HUDEP-2 (cell line): ENCODE measurements at regions not wholly inside any gene's neighbourhood (a gene's known extent, or its start where the extent isn't known, plus 50 kb on each side); places are given as distances from the start of the nearest gene placed in this dataset.
A peak's percentile ranks its signal among the peaks of the same experiment; 100 is the strongest.
"Not testable (repeated sequence)": the region's sequence is repeated elsewhere in the genome, so short reads cannot be mapped to it uniquely, and the experiment has no call there.

Experiments
- DNase-seq, 76 experiments: peaks; one replicate each; lab custom pipeline; 2025; ENCODE audit not compliant: unreplicated experiment in 76 of 76; lab: John Stamatoyannopoulos, UW

DNA sequence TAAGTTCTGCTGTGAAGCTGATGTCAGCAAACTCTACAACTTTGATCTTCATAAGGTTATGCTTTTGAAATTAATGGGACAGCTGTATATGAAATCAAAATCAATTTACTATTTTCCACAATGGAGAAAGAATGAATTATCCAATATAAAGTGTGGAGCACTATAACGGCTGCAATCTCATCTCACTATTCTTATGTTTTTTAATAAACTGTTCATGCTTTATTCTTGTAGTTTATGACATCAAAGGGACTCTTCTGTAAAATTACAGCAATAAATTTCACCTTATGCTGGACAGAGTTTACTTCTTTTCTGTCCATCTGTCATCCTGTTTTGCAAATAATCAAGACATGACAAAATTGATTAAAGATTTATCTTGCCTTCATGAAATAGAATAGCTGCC is 192.5 kb downstream of the TECRL start:
- DNase-seq: no peak

DNA sequence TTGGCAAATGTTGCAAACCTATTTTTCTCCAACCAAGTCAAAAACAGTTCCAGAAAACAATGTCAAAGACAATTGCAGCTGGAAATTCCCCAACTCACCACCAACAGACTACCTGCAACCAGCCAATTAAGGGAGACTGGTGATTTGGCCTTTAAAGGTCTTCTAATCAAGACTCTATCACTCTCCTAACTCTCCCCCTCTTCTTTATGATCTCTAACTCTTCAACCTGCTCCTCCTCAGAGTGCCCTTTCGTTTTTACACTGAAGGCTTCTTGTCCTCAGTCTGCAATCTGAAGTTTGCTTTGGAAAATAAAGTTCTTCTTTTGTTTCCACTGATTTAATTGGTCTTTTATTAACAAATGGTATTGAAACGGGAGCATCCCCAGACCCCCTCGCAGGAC is 203.9 kb downstream of the TECRL start:
- no peak for DNase-seq

DNA sequence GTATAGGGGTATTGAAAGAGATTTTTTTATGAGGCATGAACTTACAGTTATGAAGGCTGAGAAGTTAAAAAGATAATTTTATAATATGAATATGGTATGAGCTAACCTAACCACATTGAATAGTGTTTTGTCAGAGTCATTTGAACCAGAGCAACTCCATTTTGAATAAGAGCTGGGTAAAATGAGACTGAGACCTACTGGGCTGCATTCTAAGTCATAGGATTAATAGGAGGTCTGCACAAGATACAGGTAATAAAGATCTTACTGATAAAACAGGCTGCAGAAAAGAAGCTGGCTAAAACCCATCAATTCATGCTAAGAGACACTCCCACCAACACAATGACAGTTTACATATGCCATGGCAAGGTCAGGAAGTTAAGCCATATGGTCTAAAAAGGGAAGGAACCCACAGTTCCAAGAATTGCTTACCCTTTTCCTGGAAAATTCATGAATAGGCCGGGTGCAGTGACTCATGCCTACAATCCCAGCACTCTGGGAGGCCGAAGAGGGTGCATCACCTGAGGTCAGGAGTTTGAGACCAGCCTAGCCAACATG is 209.2 kb downstream of the TECRL start:
- DNase-seq: peak in 5 of 76 experiments; percentile 6 to 41 (median 16)

DNA sequence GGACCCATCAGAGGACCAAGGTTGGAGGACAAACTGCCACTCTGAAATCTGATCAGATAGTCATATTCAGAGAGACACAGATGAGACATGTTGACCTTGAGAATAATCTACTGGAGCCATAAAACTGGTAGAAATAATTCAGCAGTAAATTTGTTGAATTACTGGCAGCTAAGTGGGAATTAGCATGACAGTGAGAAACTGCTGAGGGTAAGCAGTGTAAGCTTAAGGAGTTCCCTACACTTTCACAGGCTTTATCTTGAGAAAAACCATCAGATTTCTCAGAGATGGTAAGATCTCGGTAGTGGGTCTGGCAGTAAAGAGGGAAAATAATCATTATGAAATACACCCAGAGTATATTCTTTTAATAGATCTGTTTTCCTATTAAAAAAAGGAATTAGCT is 213.7 kb downstream of the TECRL start:
- no peak for DNase-seq

DNA sequence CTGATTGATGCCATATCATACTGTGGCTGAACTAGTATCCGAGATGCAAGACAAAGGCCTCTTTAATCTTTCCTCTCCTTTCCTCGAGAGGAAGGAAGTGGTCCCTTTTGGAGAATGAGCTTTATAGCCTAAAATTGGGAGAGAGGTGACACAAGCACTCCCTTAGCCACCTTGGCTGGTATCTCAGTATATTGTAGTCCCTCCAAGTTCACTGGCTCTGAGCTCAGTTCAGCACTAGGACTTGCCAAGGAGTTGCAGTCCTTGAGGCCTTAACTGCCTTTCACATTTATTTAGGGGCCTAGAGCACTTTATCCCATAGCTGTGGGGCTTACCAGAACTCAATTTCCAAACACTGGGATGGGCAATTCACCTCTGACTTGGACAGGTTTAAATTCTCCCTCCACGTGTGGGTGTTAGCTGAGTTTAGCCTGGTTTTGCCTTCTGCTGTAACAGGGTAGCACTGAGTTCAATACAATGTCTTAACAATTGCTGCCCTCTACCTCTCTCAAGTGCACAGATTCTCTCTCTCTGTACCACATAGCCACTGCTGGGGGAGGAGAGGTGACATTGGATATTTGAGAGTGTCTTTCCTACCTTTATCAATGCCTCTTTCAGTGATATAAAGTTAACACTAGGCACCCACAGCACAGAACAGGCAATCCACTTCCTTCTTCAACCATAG is 216.4 kb downstream of the TECRL start:
- DNase-seq: no peak

DNA sequence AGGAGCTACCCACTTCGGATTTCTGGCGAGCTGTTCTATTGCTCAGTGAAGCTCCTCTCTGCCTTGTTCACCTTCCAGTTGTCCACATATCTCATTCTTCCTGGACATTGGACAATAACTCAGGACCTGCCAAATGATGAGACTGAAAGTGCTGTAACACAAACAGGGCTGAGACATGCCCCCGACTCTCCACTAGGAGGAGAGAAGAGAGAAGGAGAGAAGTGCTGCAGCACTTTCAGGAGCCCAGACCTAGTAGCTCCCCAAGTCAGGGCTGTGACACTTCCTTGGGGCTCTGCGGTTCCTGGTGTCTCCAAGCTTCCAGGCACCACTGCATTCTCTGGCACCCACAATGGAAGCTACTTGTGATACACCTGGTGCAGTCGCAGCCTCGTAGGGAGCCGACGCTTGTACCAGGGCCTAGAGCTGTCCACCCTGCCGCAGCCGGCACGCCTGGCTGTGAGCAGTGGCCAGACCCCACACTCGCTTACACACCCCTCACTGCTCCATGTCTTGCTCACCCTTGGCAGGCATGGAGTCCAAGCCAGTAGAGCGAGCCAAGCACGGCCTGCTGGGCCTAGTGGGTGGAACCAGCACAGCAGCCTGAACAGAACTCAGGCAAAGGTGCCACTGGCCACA is 234.9 kb downstream of the TECRL start:
- no peak for DNase-seq

DNA sequence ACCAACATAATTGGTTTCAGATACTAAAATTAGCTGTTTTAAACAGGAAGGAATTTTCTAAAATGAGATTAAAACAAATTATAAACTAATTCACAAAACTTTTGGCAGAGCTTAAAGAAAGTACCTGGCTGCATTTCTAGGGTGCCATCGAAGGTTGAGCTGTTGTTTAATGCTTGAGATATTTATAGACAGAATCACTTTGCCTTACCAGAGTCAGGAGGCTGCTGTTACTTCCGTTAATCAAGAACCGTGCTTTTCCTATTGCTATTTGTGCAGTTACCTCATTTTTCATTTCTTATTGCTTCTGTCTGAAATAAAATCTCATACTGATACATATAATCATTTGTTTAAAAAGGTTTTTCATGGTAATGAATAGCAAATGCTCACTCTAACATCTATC is 242.9 kb downstream of the TECRL start:
- no peak for DNase-seq

DNA sequence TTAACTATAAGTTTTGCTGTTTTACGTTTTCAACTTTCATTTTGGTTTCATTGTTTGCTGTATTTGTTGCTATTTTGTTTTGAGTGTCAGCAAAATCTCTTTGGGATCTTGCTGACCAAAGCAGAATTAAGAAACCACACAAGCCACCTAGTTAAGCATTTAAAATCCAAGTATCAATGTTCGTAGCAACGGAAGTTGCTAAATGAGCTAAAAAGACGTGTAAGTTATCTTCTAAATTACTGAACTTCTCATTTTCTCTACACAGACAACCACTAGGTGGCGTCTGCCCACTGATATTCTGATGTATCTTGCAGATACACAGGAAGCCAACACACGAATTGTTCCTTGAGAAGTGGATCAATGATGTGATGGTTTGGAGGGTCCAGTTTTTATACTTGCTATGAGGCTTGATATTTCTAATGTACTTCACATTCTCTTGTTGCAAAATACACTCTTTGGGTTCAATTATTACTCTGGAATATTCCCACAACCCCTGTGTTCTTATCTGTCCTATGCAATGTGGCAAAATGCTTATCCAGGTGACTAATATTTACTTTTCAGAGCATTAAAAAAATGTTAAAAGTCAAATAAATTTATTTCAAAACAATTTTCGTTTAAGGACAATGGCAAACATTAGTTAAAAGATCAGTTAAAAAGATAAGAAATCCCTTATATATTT is 250.5 kb downstream of the TECRL start:
- DNase-seq: peak in 54 of 76 experiments; percentile 0 to 79 (median 21)

DNA sequence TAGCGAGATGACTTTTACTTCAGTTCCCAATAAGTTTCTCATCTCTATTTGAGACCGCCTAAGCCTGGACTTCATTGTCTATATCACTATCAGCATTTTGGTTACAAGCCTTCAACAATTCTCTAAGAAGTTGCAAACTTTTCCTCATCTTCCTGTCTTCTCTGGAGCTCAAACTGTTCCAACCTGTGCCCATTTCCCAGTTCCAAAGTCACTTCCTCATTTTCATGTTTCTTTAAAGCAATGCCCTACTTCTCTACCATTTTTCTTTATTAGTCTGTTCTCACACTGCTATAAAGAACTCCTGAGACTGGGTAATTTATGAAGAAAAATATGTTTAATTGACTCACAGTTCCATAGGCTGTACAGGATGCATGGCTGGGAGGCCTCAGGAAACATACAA is 251.9 kb downstream of the TECRL start:
- DNase-seq: no peak

DNA sequence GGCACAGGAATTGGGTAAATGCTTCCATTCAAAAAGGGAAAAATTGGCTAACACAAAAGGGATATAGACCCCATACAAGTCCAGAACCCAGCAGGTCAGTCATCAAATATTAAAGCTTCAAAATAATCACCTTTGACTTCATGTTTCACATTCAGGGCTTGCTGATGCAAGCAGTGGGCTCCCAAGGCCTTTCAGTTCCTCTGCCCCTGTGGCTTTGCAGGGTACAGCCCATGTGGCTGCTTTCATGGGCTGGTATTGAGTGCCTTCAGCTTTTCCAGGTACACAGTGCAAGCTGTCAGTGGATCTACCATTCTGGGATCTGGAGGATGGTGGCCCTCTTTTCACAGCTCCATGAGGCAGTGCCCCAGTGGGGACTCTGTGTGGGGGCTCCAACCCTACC is 253.0 kb downstream of the TECRL start:
- no peak for DNase-seq

DNA sequence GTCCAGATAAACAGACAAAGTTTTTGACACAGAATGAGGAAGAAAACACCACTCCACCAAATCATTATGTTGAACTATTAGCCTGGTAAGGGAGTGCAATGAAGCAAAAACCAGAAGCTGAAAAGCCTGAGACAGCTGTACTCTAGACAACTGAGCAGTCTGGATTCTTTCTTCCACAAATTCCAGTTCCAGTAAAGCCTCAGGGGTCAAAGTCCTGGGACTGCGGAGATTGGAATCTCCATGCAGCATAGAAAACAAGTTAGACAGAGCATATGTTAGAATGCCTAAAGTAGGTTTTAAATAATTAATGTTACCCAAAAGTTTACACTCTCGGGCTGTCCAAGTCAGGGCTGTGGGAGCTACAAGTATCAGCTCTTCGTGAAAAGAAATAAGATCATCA is 263.2 kb downstream of the TECRL start:
- DNase-seq: no peak

DNA sequence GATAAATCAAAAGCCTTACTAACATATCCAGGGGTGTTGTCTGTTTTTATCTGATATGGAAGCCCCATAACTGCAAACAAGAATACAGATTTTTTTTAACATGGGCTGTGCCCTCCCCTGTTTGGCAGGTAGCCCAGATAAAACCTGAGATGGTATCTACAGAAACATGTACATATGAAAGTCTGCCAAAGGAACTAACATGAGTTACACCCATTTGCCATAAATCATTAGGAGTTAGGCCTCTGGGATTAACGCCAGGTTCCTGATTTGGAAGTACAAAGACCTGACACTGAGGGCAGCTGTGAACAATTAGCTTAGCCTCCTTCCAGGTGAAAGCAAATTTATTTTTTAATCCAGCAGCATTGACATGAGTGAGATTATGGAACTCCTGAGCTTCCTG is 264.3 kb downstream of the TECRL start:
- DNase-seq: no peak

DNA sequence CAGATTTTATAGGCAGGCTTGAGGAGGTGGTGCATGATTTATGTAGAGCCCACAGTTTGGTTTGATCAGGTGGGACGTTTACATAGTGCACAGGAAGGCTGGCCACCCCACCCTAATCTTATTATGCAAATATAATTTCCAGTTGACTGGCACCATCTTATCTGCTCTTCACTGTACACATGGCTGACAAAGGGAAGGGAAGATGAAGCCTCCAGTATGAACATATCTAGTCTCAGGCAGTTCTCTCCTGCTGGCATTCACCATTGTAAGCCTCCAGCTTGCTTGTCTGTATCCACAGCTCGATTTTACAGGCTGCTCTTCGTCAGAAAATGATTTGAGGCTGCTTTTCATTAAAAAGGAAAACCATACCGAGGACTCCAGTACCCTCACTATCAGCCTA is 278.3 kb downstream of the TECRL start:
- DNase-seq: no peak

DNA sequence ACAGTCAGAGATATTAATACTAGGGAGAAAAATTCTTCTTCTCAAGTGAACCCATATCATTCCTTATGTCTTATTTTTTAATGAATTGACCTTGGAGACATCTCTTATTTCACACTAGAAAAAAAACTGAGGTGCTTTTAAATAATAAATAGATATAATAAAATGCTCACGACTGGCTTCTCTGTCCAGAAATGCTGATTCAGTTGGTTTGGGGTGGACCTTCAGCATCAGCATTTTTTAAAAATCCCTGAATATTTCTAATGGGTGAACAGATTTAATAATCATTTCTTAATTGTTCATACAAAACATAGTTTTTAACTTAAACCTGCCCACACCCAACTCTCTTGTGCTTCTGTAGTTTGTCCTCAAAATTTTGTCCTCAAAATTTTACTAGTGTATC is 283.9 kb downstream of the TECRL start:
- no peak for DNase-seq

DNA sequence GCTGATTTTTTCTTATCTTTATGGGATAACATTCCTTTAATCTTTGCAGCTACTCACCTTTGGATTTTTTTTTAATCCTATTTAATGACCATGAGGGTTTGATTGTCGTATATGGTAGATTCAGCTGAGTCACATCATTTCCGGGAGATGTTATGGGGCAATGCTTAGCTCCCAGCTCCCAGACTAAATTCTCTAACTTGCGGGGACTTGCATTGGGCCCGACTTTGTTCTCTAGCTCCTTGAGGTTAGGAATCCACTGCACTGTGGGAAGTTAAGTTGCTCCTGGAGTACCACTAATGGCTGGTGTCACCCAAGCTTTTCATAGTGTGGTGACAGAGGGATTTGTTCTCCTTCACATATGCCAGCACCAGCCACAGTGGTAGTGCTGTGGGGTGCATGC is 287.4 kb downstream of the TECRL start:
- no peak for DNase-seq

DNA sequence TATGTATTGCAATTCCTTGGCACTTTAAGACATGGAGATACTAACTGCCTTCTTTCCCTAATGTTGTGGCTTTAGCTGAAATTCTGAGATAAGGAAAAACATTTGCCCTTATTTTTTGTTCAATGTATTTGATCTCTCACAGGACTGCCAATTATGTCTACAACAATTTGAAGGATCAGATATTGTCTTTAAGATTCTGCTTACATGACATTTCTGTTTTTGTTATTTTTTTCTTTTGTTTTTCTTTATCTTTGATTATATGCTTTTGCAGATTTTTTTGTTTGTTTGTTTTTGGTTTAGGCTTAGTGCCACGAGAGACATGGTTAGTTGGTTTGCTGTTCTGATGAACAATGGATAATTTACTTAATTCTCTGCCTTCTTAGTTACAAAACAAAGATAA is 303.3 kb downstream of the TECRL start:
- DNase-seq: no peak

DNA sequence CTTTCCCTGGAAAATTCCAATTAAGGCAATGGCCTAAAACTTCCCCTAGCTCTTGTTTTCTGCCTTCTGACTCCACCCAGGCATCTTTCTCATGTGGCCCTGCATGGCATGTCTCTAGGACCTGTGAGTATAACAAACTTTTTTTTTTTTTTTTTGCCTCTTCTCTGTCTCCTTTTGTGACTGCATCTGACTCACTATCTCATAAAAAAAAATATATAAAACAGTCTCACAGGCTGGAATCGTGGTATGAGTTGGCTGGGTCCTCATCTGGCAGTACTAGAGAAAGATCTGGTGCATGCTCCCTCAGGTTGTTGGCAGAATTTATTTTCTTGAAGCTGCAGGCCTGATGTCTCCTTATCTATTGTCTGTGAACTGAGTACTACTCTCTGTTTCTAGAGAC is 313.9 kb downstream of the TECRL start:
- no peak for DNase-seq

DNA sequence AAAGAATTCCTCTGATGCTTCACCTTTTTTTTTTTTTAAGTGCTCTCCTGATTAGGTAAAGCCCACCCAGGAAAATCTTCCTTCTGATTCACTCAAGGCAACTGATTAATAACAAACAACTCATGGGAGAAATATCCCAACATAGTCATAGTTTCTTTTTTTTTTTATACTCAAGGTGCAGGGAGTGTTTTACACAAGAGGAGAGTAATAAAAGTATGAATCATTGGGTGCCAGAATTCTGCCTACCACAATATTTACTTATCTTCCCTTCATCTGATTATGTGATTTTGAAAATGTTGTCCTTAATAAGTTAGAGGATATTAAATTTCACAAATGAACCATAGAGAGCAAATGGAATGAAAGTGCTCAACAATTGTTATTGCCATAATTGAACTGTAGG is 329.9 kb downstream of the TECRL start:
- DNase-seq: no peak

DNA sequence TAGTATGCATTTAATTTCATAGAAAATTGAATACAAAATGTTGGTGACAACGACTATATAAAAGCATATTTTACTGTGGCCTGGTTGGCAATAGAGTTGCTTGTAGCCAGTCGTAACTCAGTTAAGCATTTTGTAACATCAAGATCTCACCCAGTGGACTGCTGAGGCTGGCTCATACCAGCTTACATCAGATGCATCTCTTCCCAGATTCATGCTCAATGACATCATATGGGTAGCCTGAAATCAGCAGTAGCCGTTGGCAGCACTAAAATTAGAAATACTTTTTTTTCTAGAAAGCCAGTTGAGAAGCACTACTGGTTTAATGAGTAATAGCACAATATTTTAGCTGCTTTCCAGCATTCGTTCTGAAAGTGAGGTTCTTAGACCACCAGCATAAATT is 341.2 kb downstream of the TECRL start:
- no peak for DNase-seq

DNA sequence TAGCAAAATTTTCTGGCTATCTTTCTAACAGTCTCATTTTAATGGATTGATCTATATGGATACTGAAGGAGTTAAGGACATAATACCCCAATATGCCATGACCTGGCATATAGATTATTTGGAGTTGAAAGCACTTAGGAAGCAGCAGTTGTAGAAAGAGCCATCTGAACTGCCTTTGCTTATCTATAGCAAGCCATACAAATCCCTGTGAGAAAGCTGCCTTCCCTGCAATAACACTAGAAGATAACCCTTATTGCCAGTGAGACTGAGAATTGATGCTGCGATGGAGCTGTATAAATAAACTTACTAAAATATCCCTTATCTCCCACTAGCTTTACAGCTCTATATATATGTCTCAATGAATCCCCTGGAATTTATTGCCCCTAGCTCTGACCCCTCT is 346.3 kb downstream of the TECRL start:
- no peak for DNase-seq

DNA sequence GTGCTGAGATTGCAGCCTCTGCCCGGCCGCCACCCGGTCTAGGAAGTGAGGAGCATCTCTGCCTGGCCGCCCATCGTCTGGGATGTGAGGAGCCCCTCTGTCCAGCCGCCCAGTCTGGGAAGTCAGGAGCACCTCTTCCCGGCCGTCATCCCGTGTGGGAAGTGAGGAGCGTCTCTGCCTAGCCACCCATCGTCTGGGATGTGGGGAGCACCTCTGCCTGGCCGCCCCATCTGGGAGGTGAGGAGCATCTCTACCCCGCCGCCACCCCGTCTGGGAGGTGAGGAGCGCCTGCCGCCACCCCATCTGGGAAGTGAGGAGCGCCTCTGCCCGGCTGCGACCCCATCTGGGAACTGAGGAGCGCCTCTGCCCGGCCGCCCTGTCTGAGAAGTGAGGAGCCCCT is 372.2 kb downstream of the TECRL start:
- DNase-seq: not testable (repeated sequence)

DNA sequence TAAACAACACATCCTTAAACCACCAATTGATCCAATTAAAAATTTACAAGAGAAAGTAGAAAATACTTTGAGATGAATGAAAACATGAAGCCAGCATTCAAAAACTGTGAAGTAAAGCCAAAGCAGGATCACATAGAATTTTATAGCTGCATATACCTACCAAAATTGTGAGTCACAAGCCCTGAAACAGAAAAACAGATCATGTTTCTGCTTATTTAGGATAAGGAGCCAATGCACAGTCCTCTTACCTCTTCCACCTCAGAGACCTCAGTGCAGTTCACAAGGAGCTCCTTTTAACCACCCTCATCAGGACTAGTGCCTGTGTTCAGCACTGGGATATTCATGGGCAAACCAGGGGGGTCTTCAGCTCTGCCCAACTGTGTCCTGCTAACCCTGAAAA is 386.7 kb downstream of the TECRL start:
- DNase-seq: no peak
